ENCODE measurements at regions not wholly inside any gene's neighbourhood (a gene's known extent, or its start where the extent isn't known, plus 50 kb on each side); places are given as distances from the start of the nearest gene placed in this dataset.

GRCh38 chr6:119467488-119468081, 118.0 kb upstream of the MAN1A1 start:
- TF ChIP-seq CTCF (IDR thresholded peaks at IDR 0.05) (no peak), POLR2A (IDR thresholded peaks at IDR 0.05) (no peak)

All from lower leg skin (tissue), 3 donors.